Activated naive CD4-positive, alpha-beta T cell treated with anti-CD3 and anti-CD28 coated beads, Interleukin-2, amount 50 U/mL, for 72 hours (primary cell): ENCODE measurements at regions not wholly inside any gene's neighbourhood (a gene's known extent, or its start where the extent isn't known, plus 50 kb on each side); places are given as distances from the start of the nearest gene placed in this dataset.

Experiments used
- ATAC-seq, 2 donors: fragments of 150-1000 bp; cut with Tn5 transposase; 2 replicates each; pipeline ENCODE4 v1.10.0; 2021; ENCODE audit warnings: mild to moderate bottlenecking in 2 of 2, moderate library complexity in 2 of 2
- DNase-seq, 2 donors: peaks; one replicate each; pipeline ENCODE4 v3.0.0; 2021 to 2022; ENCODE audit warnings: low spot score in 2 of 2
- H3K27ac Mint-ChIP-seq, 2 donors: one replicate each; pipeline ENCODE4 v1.8.0; 2022; ENCODE audit warnings: mild to moderate bottlenecking in 2 of 2, mixed read lengths in 2 of 2
- H3K36me3 Mint-ChIP-seq, 2 donors: one replicate each; pipeline ENCODE4 v1.8.0; 2022; ENCODE audit warnings: mixed read lengths in 2 of 2
- H3K9me3 Mint-ChIP-seq, 2 donors: one replicate each; pipeline ENCODE4 v1.8.0; 2022; ENCODE audit warnings: mixed read lengths in 2 of 2

GRCh38 chr7:46518713-46519112, 597.6 kb upstream of the IGFBP3 start:
- no peak overlapping the region for H3K27ac Mint-ChIP-seq
- DNase-seq, result no peak
- peaks cover 12 to 23% of the 10 kb centered on the region in 2 donors for H3K9me3 Mint-ChIP-seq
- no peak for ATAC-seq
- H3K36me3 Mint-ChIP-seq, result peaks cover 0 to 2% of the 10 kb centered on the region in 2 donors

GRCh38 chr7:46515844-46516590, 594.9 kb upstream of the IGFBP3 start:
- DNase-seq (no peak), ATAC-seq (no peak)
- no peak overlapping the region for H3K27ac Mint-ChIP-seq
- peaks cover 0 to 4% of the 10 kb centered on the region in 2 donors for H3K36me3 Mint-ChIP-seq
- peaks cover 6 to 24% of the 10 kb centered on the region in 2 donors for H3K9me3 Mint-ChIP-seq

GRCh38 chr7:46513447-46513848, 592.4 kb upstream of the IGFBP3 start:
- ATAC-seq (no peak), DNase-seq (no peak)
- peaks cover 6 to 24% of the 10 kb centered on the region in 2 donors for H3K9me3 Mint-ChIP-seq
- peaks cover 0 to 4% of the 10 kb centered on the region in 2 donors for H3K36me3 Mint-ChIP-seq
- no peak overlapping the region for H3K27ac Mint-ChIP-seq

- ATAC-seq (no peak), DNase-seq (no peak)
- H3K36me3 Mint-ChIP-seq, result peaks cover 0 to 4% of the 10 kb centered on the region in 2 donors
- H3K9me3 Mint-ChIP-seq, result peaks cover 6 to 24% of the 10 kb centered on the region in 2 donors
- H3K27ac Mint-ChIP-seq, result no peak overlapping the region
These were observed 591.9 kb upstream of the IGFBP3 start for GRCh38 chr7:46512891-46513413.

GRCh38 chr7:46511442-46512215, 590.6 kb upstream of the IGFBP3 start:
- DNase-seq (no peak), ATAC-seq (no peak)
- peaks cover 10 to 24% of the 10 kb centered on the region in 2 donors for H3K9me3 Mint-ChIP-seq
- peaks cover 0 to 4% of the 10 kb centered on the region in 2 donors for H3K36me3 Mint-ChIP-seq
- H3K27ac Mint-ChIP-seq, result no peak overlapping the region

GRCh38 chr7:46508583-46508982, 587.5 kb upstream of the IGFBP3 start:
- peaks cover 0 to 1% of the 10 kb centered on the region in 2 donors for H3K36me3 Mint-ChIP-seq
- H3K9me3 Mint-ChIP-seq, result peaks cover 16 to 19% of the 10 kb centered on the region in 2 donors
- ATAC-seq (no peak), DNase-seq (no peak)
- no peak overlapping the region for H3K27ac Mint-ChIP-seq

GRCh38 chr7:46507560-46507959, 586.5 kb upstream of the IGFBP3 start:
- DNase-seq, result no peak
- ATAC-seq, result no peak
- Mint-ChIP-seq H3K9me3 (peaks cover 12 to 20% of the 10 kb centered on the region in 2 donors), H3K36me3 (no peaks in the 10 kb centered on the region), H3K27ac (no peak overlapping the region)

- Mint-ChIP-seq H3K36me3 (peaks cover 0 to 16% of the 10 kb centered on the region in 2 donors), H3K9me3 (peaks cover 20 to 31% of the 10 kb centered on the region in 2 donors), H3K27ac (no peak overlapping the region)
- DNase-seq, result no peak
- no peak for ATAC-seq
These were observed 573.4 kb upstream of the IGFBP3 start for GRCh38 chr7:46494441-46494840.

- H3K27ac Mint-ChIP-seq, result no peak overlapping the region
- DNase-seq (no peak), ATAC-seq (no peak)
- peaks cover 0 to 16% of the 10 kb centered on the region in 2 donors for H3K36me3 Mint-ChIP-seq
- H3K9me3 Mint-ChIP-seq, result peaks cover 20 to 31% of the 10 kb centered on the region in 2 donors
These were observed 573.0 kb upstream of the IGFBP3 start for GRCh38 chr7:46494028-46494427.

- H3K36me3 Mint-ChIP-seq, result peaks cover 0 to 9% of the 10 kb centered on the region in 2 donors
- peaks cover 14 to 23% of the 10 kb centered on the region in 2 donors for H3K9me3 Mint-ChIP-seq
These were observed 572.1 kb upstream of the IGFBP3 start for GRCh38 chr7:46493196-46493595.

GRCh38 chr7:46492466-46492865, 571.4 kb upstream of the IGFBP3 start:
- ATAC-seq (no peak), DNase-seq (no peak)
- Mint-ChIP-seq H3K27ac (no peak overlapping the region), H3K36me3 (peaks cover 0 to 5% of the 10 kb centered on the region in 2 donors), H3K9me3 (peaks cover 10 to 21% of the 10 kb centered on the region in 2 donors)

More at GRCh38 chr7:46493196-46493595, 572.1 kb upstream of the IGFBP3 start:
- no peak overlapping the region for H3K27ac Mint-ChIP-seq
- DNase-seq, result no peak
- no peak for ATAC-seq

GRCh38 chr7:46490406-46490805, 569.3 kb upstream of the IGFBP3 start:
- Mint-ChIP-seq H3K36me3 (peaks cover 0 to 5% of the 10 kb centered on the region in 2 donors), H3K9me3 (peaks cover 3 to 12% of the 10 kb centered on the region in 2 donors), H3K27ac (no peak overlapping the region)
- no peak for DNase-seq
- ATAC-seq, result no peak

GRCh38 chr7:46489106-46489505, 568.0 kb upstream of the IGFBP3 start:
- Mint-ChIP-seq H3K9me3 (peaks cover 3 to 8% of the 10 kb centered on the region in 2 donors), H3K36me3 (peaks cover 0 to 5% of the 10 kb centered on the region in 2 donors), H3K27ac (no peak overlapping the region)
- DNase-seq (no peak), ATAC-seq (no peak)

- DNase-seq (no peak), ATAC-seq (no peak)
- Mint-ChIP-seq H3K9me3 (peaks cover 8 to 12% of the 10 kb centered on the region in 2 donors), H3K27ac (no peak overlapping the region), H3K36me3 (peaks cover 0 to 1% of the 10 kb centered on the region in 2 donors)
These were observed 567.5 kb upstream of the IGFBP3 start for GRCh38 chr7:46488607-46489006.

GRCh38 chr7:46486256-46487206, 565.5 kb upstream of the IGFBP3 start:
- Mint-ChIP-seq H3K36me3 (no peaks in the 10 kb centered on the region), H3K27ac (no peak overlapping the region)

GRCh38 chr7:46485481-46486065, 564.5 kb upstream of the IGFBP3 start:
- peaks cover 5 to 8% of the 10 kb centered on the region in 2 donors for H3K9me3 Mint-ChIP-seq
- no peaks in the 10 kb centered on the region for H3K36me3 Mint-ChIP-seq
- DNase-seq (no peak), ATAC-seq (no peak)
- no peak overlapping the region for H3K27ac Mint-ChIP-seq

More at GRCh38 chr7:46486256-46487206, 565.5 kb upstream of the IGFBP3 start:
- DNase-seq (no peak), ATAC-seq (no peak)
- H3K9me3 Mint-ChIP-seq, result peaks cover 8% of the 10 kb centered on the region in 2 donors
